GM12878 (cell line): ENCODE measurements at regions not wholly inside any gene's neighbourhood (a gene's known extent, or its start where the extent isn't known, plus 50 kb on each side); places are given as distances from the start of the nearest gene placed in this dataset.

ENCODE experiments used
- ATAC-seq: fragments of 200-7000 bp; cut with Tn5 transposase; 3 replicates; pipeline ENCODE4 v1.9.1; 2020; ENCODE audit warnings: mild to moderate bottlenecking, moderate library complexity
- BruUV-seq: library from RNA; stranded (reverse); fragments of 400-500 nt; replicated peaks from 2 replicates; lab custom pipeline; 2021; lab: Mats Ljungman, UMichigan
- CTCF ChIA-PET: fragments of 300-600 bp; sonication (Branson Sonifier 250); formaldehyde crosslinking; extraction: SDS; loops from one replicate; lab custom pipeline; 2021; ENCODE audit warnings: inconsistent platforms; lab: Yijun Ruan, JAX
- POLR2A ChIA-PET: fragments of 350-600 bp; formaldehyde crosslinking; extraction: SDS; loops from one replicate; lab custom pipeline; 2021; ENCODE audit warnings: inconsistent platforms; lab: Charles Lee
- RAD21 ChIA-PET: fragments of 300-600 bp; sonication (Branson Sonifier 250); formaldehyde crosslinking; loops from one replicate; lab custom pipeline; 2023; ENCODE audit warnings: antibody characterized with exemption; ENCODE audit not compliant: unreplicated experiment; lab: Charles Lee
- SMC1A ChIA-PET: fragments of 300-600 bp; sonication (Branson Sonifier 250); formaldehyde crosslinking; loops from one replicate; lab custom pipeline; 2023; ENCODE audit not compliant: unreplicated experiment, uncharacterized antibody; lab: Charles Lee
- DNase-seq: peaks from one replicate; pipeline ENCODE4 v3.0.0-alpha.2; 2011; ENCODE audit warnings: low read depth, low spot score
- FAIRE-seq: peaks from 3 replicates; lab custom pipeline; 2011; peaks lifted over from hg19 to GRCh38; lab: Jason Lieb, UNC
- H2AFZ ChIP-seq: 2 replicates; pipeline ENCODE4 v1.6.0; 2011; ENCODE audit warnings: low read depth, low read length, control low read depth; ENCODE audit not compliant: control insufficient read depth
- H3K27ac ChIP-seq: 2 replicates; pipeline ENCODE4 v1.5.1; 2011; ENCODE audit warnings: control low read depth; ENCODE audit not compliant: control insufficient read depth, insufficient read depth
- H3K27me3 ChIP-seq, 2 experiments: replicated peaks in 1 of 2; 2 replicates each; pipeline versions ENCODE4 v1.6.0 to v1.6.1; 2011; ENCODE audit warnings: low read length in 1 of 2; ENCODE audit not compliant: control insufficient read depth in 2 of 2, insufficient read depth in 2 of 2
- H3K36me3 ChIP-seq, 2 experiments: 2 replicates each; pipeline ENCODE4 v1.5.1; 2011; ENCODE audit warnings: low read length in 1 of 2; ENCODE audit not compliant: control insufficient read depth in 2 of 2, insufficient read depth in 2 of 2
- H3K4me1 ChIP-seq: 2 replicates; pipeline ENCODE4 v1.6.1; 2011; ENCODE audit warnings: mild to moderate bottlenecking, low read length, moderate library complexity, mixed read lengths; ENCODE audit not compliant: control insufficient read depth, insufficient read depth
- H3K4me2 ChIP-seq: 2 replicates; pipeline ENCODE4 v1.6.0; 2011; ENCODE audit warnings: control low read depth; ENCODE audit not compliant: control insufficient read depth, insufficient read depth
- H3K4me3 ChIP-seq: fragments of 200-600 bp; sonication (generic); 2 replicates; pipeline ENCODE4 v1.5.1; 2016
- H3K79me2 ChIP-seq: 2 replicates; pipeline ENCODE4 v1.6.0; 2011; ENCODE audit warnings: low read length; ENCODE audit not compliant: control insufficient read depth, insufficient read depth
- H3K9ac ChIP-seq: 2 replicates; pipeline ENCODE4 v1.8.0; 2011; ENCODE audit warnings: low read length, control low read depth, mixed read lengths; ENCODE audit not compliant: control insufficient read depth, insufficient read depth
- H3K9me3 ChIP-seq: replicated peaks from 3 replicates; pipeline ENCODE4 v1.5.1; 2011; ENCODE audit warnings: mild to moderate bottlenecking, low read length; ENCODE audit not compliant: control insufficient read depth, insufficient read depth
- H4K20me1 ChIP-seq: 2 replicates; pipeline ENCODE4 v1.6.0; 2011; ENCODE audit not compliant: control insufficient read depth, insufficient read depth
- CHD2 ChIP-seq: IDR thresholded peaks from 2 replicates; pipeline ENCODE4 v1.6.1; 2011; ENCODE audit warnings: low read depth, low read length, improper control_type of control experiment, borderline replicate concordance
- CHD4 ChIP-seq: fragments of 200-600 bp; sonication (generic); IDR thresholded peaks from 2 replicates; pipeline ENCODE4 v1.6.1; 2016; ENCODE audit warnings: mild to moderate bottlenecking
- DPF2 ChIP-seq: fragments of 450-650 bp; IDR thresholded peaks from 2 replicates; pipeline ENCODE4 v1.6.1; 2017; ENCODE audit warnings: mild to moderate bottlenecking
- NFIC ChIP-seq: IDR thresholded peaks from 2 replicates; pipeline ENCODE4 v1.6.1; 2012; ENCODE audit warnings: low read depth, mild to moderate bottlenecking, inconsistent platforms, low read length, moderate library complexity
- NFYA ChIP-seq: IDR thresholded peaks from 2 replicates; pipeline ENCODE4 v1.6.1; 2011; ENCODE audit warnings: low read depth, mild to moderate bottlenecking, low read length, improper control_type of control experiment, borderline replicate concordance
- PAX8 ChIP-seq: fragments of 450-650 bp; IDR thresholded peaks from 2 replicates; pipeline ENCODE4 v1.6.1; 2017; ENCODE audit warnings: mild to moderate bottlenecking, moderate library complexity
- RAD21 ChIP-seq: IDR thresholded peaks from 2 replicates; pipeline ENCODE4 v1.6.1; 2011; ENCODE audit warnings: mild to moderate bottlenecking, low read depth, low read length, moderate library complexity; ENCODE audit not compliant: insufficient read depth
- SMC3 ChIP-seq: IDR thresholded peaks from 2 replicates; pipeline ENCODE4 v1.6.1; 2011; ENCODE audit warnings: low read length, improper control_type of control experiment, borderline replicate concordance
- SPI1 ChIP-seq: IDR thresholded peaks from 2 replicates; pipeline ENCODE4 v1.6.1; 2011; ENCODE audit warnings: low read depth, mild to moderate bottlenecking, low read length, moderate library complexity, borderline replicate concordance; ENCODE audit not compliant: insufficient read depth
- USF2 ChIP-seq: IDR thresholded peaks from 2 replicates; pipeline ENCODE4 v1.6.1; 2011; ENCODE audit warnings: low read depth, low read length, improper control_type of control experiment, borderline replicate concordance
- ZBED1 ChIP-seq: IDR thresholded peaks from 2 replicates; pipeline ENCODE4 v1.6.1; 2016; ENCODE audit warnings: borderline replicate concordance
- in situ Hi-C: fragments of 300-500 bp; cut with MboI; formaldehyde crosslinking; loops from 9 replicates; pipeline ENCODE4 v1.14.3; 2018; ENCODE audit warnings: mixed read lengths
- intact Hi-C: fragments of 100-400 bp; cut with micrococcal nuclease; formaldehyde crosslinking; loops from one replicate; pipeline ENCODE4 v1.14.2; 2022; ENCODE audit not compliant: unreplicated experiment
- TF ChIP-seq, protein P1 (sequence below): IDR thresholded peaks from 2 replicates; pipeline ENCODE4 v1.6.1; 2012; ENCODE audit warnings: low read depth, low read length, improper control_type of control experiment
- TF ChIP-seq, protein P2 (sequence below): fragments of 450-650 bp; IDR thresholded peaks from 2 replicates; pipeline ENCODE4 v1.6.1; 2018; ENCODE audit warnings: borderline replicate concordance, mild to moderate bottlenecking; ENCODE audit not compliant: partially characterized antibody
- TF ChIP-seq, protein P3 (sequence below), 3 experiments: IDR thresholded peaks in 2 of 3; conservative IDR thresholded peaks in 1 of 3; 2 replicates each; pipeline ENCODE4 v1.5.1; 2011; ENCODE audit warnings: low read depth in 3 of 3, low read length in 3 of 3, mild to moderate bottlenecking in 3 of 3, control low read depth in 2 of 3, moderate library complexity in 2 of 3, inconsistent platforms in 1 of 3, mixed read lengths in 1 of 3; ENCODE audit not compliant: control insufficient read depth in 2 of 3, insufficient read depth in 1 of 3; ENCODE audit errors: extremely low read depth in 1 of 3

- no peak for TF ChIP-seq SPI1
- no peak for TF ChIP-seq USF2
- TF ChIP-seq ZBED1, result no peak
- TF ChIP-seq DPF2, result no peak
- TF ChIP-seq CHD2, result no peak
- TF ChIP-seq, protein P1, sequence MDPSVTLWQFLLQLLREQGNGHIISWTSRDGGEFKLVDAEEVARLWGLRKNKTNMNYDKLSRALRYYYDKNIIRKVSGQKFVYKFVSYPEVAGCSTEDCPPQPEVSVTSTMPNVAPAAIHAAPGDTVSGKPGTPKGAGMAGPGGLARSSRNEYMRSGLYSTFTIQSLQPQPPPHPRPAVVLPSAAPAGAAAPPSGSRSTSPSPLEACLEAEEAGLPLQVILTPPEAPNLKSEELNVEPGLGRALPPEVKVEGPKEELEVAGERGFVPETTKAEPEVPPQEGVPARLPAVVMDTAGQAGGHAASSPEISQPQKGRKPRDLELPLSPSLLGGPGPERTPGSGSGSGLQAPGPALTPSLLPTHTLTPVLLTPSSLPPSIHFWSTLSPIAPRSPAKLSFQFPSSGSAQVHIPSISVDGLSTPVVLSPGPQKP, result no peak
- no peak for TF ChIP-seq NFYA
- TF ChIP-seq NFIC, result no peak
Observed at GRCh38 chr6:53977551-53977950, 133.7 kb upstream of the MLIP start (continued).

- Histone ChIP-seq H2AFZ (no peak overlapping the region), H3K4me1 (no peaks in the 10 kb centered on the region), H3K79me2 (no peaks in the 10 kb centered on the region), H3K27me3 (no peaks in the 10 kb centered on the region), H3K36me3 (no peaks in the 10 kb centered on the region), H3K9me3 (no peaks in the 10 kb centered on the region), H3K27ac (no peak overlapping the region), H3K4me3 (no peak overlapping the region), H4K20me1 (no peaks in the 10 kb centered on the region), H3K4me2 (no peak overlapping the region), H3K9ac (no peak overlapping the region)
- in situ Hi-C loops, result loop anchor here (5.0 to 10.0 kb wide), 3 partner anchors 285 to 1255 kb away; no protein-coding TSS in a partner anchor
- DNase-seq (no peak), FAIRE-seq (peak; percentile 87), ATAC-seq (no peak)
- SMC1A ChIA-PET, result no interaction called here
- POLR2A ChIA-PET, result no interaction called here
- CTCF ChIA-PET, result no interaction called here
- peak; percentile 49; the same call in 1 of the 2 replicates for TF ChIP-seq SMC3
- TF ChIP-seq, protein P2, sequence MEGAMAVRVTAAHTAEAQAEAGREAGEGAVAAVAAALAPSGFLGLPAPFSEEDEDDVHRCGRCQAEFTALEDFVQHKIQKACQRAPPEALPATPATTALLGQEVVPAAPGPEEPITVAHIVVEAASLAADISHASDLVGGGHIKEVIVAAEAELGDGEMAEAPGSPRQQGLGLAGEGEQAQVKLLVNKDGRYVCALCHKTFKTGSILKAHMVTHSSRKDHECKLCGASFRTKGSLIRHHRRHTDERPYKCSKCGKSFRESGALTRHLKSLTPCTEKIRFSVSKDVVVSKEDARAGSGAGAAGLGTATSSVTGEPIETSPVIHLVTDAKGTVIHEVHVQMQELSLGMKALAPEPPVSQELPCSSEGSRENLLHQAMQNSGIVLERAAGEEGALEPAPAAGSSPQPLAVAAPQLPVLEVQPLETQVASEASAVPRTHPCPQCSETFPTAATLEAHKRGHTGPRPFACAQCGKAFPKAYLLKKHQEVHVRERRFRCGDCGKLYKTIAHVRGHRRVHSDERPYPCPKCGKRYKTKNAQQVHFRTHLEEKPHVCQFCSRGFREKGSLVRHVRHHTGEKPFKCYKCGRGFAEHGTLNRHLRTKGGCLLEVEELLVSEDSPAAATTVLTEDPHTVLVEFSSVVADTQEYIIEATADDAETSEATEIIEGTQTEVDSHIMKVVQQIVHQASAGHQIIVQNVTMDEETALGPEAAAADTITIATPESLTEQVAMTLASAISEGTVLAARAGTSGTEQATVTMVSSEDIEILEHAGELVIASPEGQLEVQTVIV, result no peak
- TF ChIP-seq, protein P3, sequence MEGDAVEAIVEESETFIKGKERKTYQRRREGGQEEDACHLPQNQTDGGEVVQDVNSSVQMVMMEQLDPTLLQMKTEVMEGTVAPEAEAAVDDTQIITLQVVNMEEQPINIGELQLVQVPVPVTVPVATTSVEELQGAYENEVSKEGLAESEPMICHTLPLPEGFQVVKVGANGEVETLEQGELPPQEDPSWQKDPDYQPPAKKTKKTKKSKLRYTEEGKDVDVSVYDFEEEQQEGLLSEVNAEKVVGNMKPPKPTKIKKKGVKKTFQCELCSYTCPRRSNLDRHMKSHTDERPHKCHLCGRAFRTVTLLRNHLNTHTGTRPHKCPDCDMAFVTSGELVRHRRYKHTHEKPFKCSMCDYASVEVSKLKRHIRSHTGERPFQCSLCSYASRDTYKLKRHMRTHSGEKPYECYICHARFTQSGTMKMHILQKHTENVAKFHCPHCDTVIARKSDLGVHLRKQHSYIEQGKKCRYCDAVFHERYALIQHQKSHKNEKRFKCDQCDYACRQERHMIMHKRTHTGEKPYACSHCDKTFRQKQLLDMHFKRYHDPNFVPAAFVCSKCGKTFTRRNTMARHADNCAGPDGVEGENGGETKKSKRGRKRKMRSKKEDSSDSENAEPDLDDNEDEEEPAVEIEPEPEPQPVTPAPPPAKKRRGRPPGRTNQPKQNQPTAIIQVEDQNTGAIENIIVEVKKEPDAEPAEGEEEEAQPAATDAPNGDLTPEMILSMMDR (IDR thresholded peaks at IDR 0.05 in 2 of 3, conservative IDR thresholded peaks at IDR 0.05 in 1 of 3; ENCODE audit: control insufficient read depth in 2 of 3, extremely low read depth in 1 of 3, insufficient read depth in 1 of 3, low read depth in 3 of 3, low read length in 3 of 3), result peak; percentile 69 to 75 (median 70)
- peak; percentile 79 for TF ChIP-seq RAD21
- no peak for TF ChIP-seq PAX8
- no peak for TF ChIP-seq CHD4
- RAD21 ChIA-PET, result no interaction called here
- no TSS peak for BruUV-seq
- intact Hi-C loops, result loop anchor here (10.0 kb wide), 1 partner anchor 705 kb away; no protein-coding TSS in a partner anchor
Observed at GRCh38 chr6:53979468-53980067, 131.7 kb upstream of the MLIP start.
